H9 (cell line): ENCODE measurements at regions not wholly inside any gene's neighbourhood (a gene's known extent, or its start where the extent isn't known, plus 50 kb on each side); places are given as distances from the start of the nearest gene placed in this dataset.

Experiments
- DNase-seq: peaks from one replicate; pipeline ENCODE4 v3.0.0-alpha.2; 2017
- H2AFZ ChIP-seq: one replicate; pipeline ENCODE4 v1.6.1; 2013; ENCODE audit warnings: mild to moderate bottlenecking, low read length, control low read depth, moderate library complexity
- H2AK5ac ChIP-seq: 2 replicates; pipeline ENCODE4 v1.6.1; 2013; ENCODE audit warnings: low read length, control low read depth, mixed read lengths; ENCODE audit not compliant: insufficient read length
- H2BK120ac ChIP-seq: one replicate; pipeline ENCODE4 v1.6.1; 2013; ENCODE audit warnings: low read depth, mild to moderate bottlenecking, low read length, control low read depth, inconsistent platforms; ENCODE audit not compliant: poor library complexity, severe bottlenecking
- H2BK12ac ChIP-seq: 2 replicates; pipeline ENCODE4 v1.6.1; 2013; ENCODE audit warnings: low read length, control low read depth, mixed read lengths, low read depth; ENCODE audit not compliant: insufficient read length
- H2BK15ac ChIP-seq: 2 replicates; pipeline ENCODE4 v1.6.1; 2013; ENCODE audit warnings: low read depth, low read length, control low read depth
- H2BK20ac ChIP-seq: one replicate; pipeline ENCODE4 v1.6.1; 2013; ENCODE audit warnings: low read depth, mild to moderate bottlenecking, low read length, control low read depth, inconsistent platforms; ENCODE audit not compliant: poor library complexity, severe bottlenecking
- H2BK5ac ChIP-seq: 2 replicates; pipeline ENCODE4 v1.6.1; 2013; ENCODE audit warnings: low read length, control low read depth, mixed read lengths; ENCODE audit not compliant: insufficient read length
- H3K14ac ChIP-seq: 2 replicates; pipeline ENCODE4 v1.6.1; 2013; ENCODE audit warnings: low read length, control low read depth; ENCODE audit not compliant: insufficient read depth
- H3K18ac ChIP-seq: 2 replicates; pipeline ENCODE4 v1.6.1; 2013; ENCODE audit warnings: low read depth, mild to moderate bottlenecking, mixed read lengths, low read length, control low read depth; ENCODE audit not compliant: insufficient read length
- H3K23ac ChIP-seq: 2 replicates; pipeline ENCODE4 v1.6.1; 2013; ENCODE audit warnings: low read length, control low read depth, mixed read lengths, low read depth; ENCODE audit not compliant: insufficient read length
- H3K23me2 ChIP-seq: 2 replicates; pipeline ENCODE4 v1.6.1; 2013; ENCODE audit warnings: low read depth, mild to moderate bottlenecking, mixed read lengths, low read length, control low read depth; ENCODE audit not compliant: insufficient read length, poor library complexity, severe bottlenecking
- H3K27ac ChIP-seq: 2 replicates; pipeline ENCODE4 v1.5.1; 2013; ENCODE audit warnings: low read length, control low read depth, mixed read lengths, low read depth; ENCODE audit not compliant: insufficient read length
- H3K27me3 ChIP-seq: 2 replicates; pipeline ENCODE4 v1.6.1; 2013; ENCODE audit warnings: low read length, control low read depth, inconsistent platforms; ENCODE audit not compliant: insufficient read depth
- H3K4ac ChIP-seq: 2 replicates; pipeline ENCODE4 v1.6.1; 2013; ENCODE audit warnings: low read depth, mild to moderate bottlenecking, control low read depth, inconsistent platforms, low read length, moderate library complexity
- H3K4me1 ChIP-seq: 2 replicates; pipeline ENCODE4 v1.6.1; 2013; ENCODE audit warnings: low read length, control low read depth, inconsistent platforms; ENCODE audit not compliant: insufficient read depth
- H3K4me2 ChIP-seq: 2 replicates; pipeline ENCODE4 v1.6.1; 2013; ENCODE audit warnings: low read length, control low read depth, mixed read lengths; ENCODE audit not compliant: insufficient read length, insufficient read depth
- H3K56ac ChIP-seq: 2 replicates; pipeline ENCODE4 v1.6.1; 2013; ENCODE audit warnings: low read depth, mild to moderate bottlenecking, mixed read lengths, low read length, control low read depth; ENCODE audit not compliant: insufficient read length
- H3K79me1 ChIP-seq: 2 replicates; pipeline ENCODE4 v1.6.1; 2013; ENCODE audit warnings: low read depth, mild to moderate bottlenecking, moderate library complexity, low read length, control low read depth, inconsistent platforms; ENCODE audit not compliant: insufficient read depth, poor library complexity, severe bottlenecking
- H3K79me2 ChIP-seq: 2 replicates; pipeline ENCODE4 v1.6.1; 2013; ENCODE audit warnings: low read length, control low read depth, inconsistent platforms; ENCODE audit not compliant: insufficient read depth
- H3K9ac ChIP-seq: 2 replicates; pipeline ENCODE4 v1.6.1; 2013; ENCODE audit warnings: low read length, control low read depth, mixed read lengths; ENCODE audit not compliant: insufficient read length; ENCODE audit errors: extremely low read depth
- H3K9me3 ChIP-seq: one replicate; pipeline ENCODE4 v1.6.1; 2013; ENCODE audit warnings: low read depth, low read length, inconsistent platforms; ENCODE audit not compliant: control insufficient read depth
- H3T11ph ChIP-seq: one replicate; pipeline ENCODE4 v1.6.1; 2013; ENCODE audit warnings: mild to moderate bottlenecking, low read length, control low read depth, inconsistent platforms
- H4K20me1 ChIP-seq: one replicate; pipeline ENCODE4 v1.6.1; 2013; ENCODE audit not compliant: control insufficient read depth, insufficient read length, insufficient read depth
- H4K5ac ChIP-seq: 2 replicates; pipeline ENCODE4 v1.6.1; 2013; ENCODE audit warnings: low read depth, mild to moderate bottlenecking, mixed read lengths, low read length, control low read depth; ENCODE audit not compliant: insufficient read length
- H4K8ac ChIP-seq: replicated peaks from 2 replicates; pipeline ENCODE4 v1.6.1; 2013; ENCODE audit warnings: low read length, control low read depth, mixed read lengths, low read depth; ENCODE audit not compliant: insufficient read length
- H4K91ac ChIP-seq: 2 replicates; pipeline ENCODE4 v1.6.1; 2013; ENCODE audit warnings: low read depth, mild to moderate bottlenecking, moderate library complexity, mixed read lengths, low read length, control low read depth; ENCODE audit not compliant: insufficient read length
- H3K27ac Mint-ChIP-seq, 3 experiments: 2 replicates in 2 of 3; 3 replicates in 1 of 3; pipeline ENCODE4 v1.8.0; 2020 to 2021; ENCODE audit warnings: mixed read lengths in 3 of 3, mild to moderate bottlenecking in 1 of 3, moderate library complexity in 1 of 3
- H3K27me3 Mint-ChIP-seq: 2 replicates; pipeline ENCODE4 v1.8.0; 2021; ENCODE audit warnings: low read depth, mild to moderate bottlenecking, moderate library complexity, mixed read lengths
- H3K36me3 Mint-ChIP-seq, 3 experiments: 2 replicates in 2 of 3; 3 replicates in 1 of 3; pipeline ENCODE4 v1.8.0; 2020 to 2021; ENCODE audit warnings: low read depth in 3 of 3, mixed read lengths in 3 of 3; ENCODE audit not compliant: insufficient read depth in 1 of 3
- H3K4me1 Mint-ChIP-seq, 2 experiments: 2 replicates each; pipeline ENCODE4 v1.8.0; 2020; ENCODE audit warnings: mixed read lengths in 2 of 2
- H3K4me3 Mint-ChIP-seq, 2 experiments: 2 replicates in 1 of 2; 3 replicates in 1 of 2; pipeline ENCODE4 v1.8.0; 2020 to 2021; ENCODE audit warnings: mild to moderate bottlenecking in 2 of 2, mixed read lengths in 2 of 2, moderate library complexity in 1 of 2
- H3K9me3 Mint-ChIP-seq, 2 experiments: 2 replicates in 1 of 2; 3 replicates in 1 of 2; pipeline ENCODE4 v1.8.0; 2020; ENCODE audit warnings: mild to moderate bottlenecking in 2 of 2, mixed read lengths in 2 of 2, moderate library complexity in 1 of 2
- WGBS: extraction: QIAGEN DNeasy Blood & Tissue Kit; methylation state at CpG from one replicate; pipeline ENCODE4 v1.1.7; 2013; ENCODE audit warnings: missing lambda C conversion rate, low lambda C conversion rate, mixed read lengths; ENCODE audit not compliant: insufficient read length; ENCODE audit errors: extremely low coverage; 5-methylcytosine and 5-hydroxymethylcytosine counted together
- TF ChIP-seq, protein P1 (sequence below): fragments of 200-600 bp; sonication (generic); conservative IDR thresholded peaks from 3 replicates; pipeline ENCODE4 v1.8.0; 2021; ENCODE audit warnings: antibody characterized with exemption, mild to moderate bottlenecking

DNA sequence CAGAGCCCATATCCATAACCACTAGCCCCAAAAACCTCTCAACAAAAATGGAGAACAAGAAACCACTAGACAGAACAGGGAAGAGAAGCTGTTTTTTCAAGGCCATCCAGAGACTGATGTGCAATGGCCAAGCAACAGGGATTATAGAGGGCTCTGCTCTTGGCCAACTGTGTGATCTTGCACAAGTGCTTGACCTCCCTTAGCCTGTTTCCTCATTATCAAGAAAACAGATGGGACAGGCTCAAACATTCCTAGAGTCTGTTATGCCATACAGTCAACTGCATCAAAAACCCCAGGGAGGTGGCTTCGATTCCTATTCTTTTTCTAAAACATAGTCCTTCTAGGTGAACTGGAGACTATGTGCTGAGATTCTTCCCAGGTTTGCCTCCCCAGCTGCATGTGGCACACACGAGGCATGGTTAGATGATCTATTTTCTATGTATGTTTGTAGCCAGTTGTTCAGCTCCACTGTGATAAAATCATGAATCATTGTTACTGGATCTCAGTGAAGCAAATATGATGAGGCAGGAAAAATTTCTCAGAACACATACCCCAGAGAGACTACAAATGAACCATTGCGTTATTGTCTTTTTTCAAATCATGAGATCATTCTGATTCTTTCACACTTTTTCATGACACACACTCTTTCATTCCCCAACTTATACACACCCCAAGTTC, 132.9 kb upstream of the TGFBR2 start:
- Histone ChIP-seq H4K8ac (no peak overlapping the region), H2BK5ac (no peak overlapping the region), H3K27ac (no peak overlapping the region), H3K79me2 (no peaks in the 10 kb centered on the region), H3K23me2 (no peaks in the 10 kb centered on the region), H3K4ac (no peak overlapping the region), H3K9ac (no peak overlapping the region), H3K56ac (no peak overlapping the region), H2BK12ac (no peak overlapping the region), H2AFZ (no peak overlapping the region), H4K91ac (no peak overlapping the region), H3T11ph (no peak overlapping the region), H3K4me2 (no peak overlapping the region), H3K4me1 (no peaks in the 10 kb centered on the region; the same call in 1 of the 2 replicates), H4K5ac (no peak overlapping the region), H3K27me3 (no peaks in the 10 kb centered on the region), H4K20me1 (no peaks in the 10 kb centered on the region), H2BK20ac (no peak overlapping the region), H3K18ac (no peak overlapping the region), H3K9me3 (no peaks in the 10 kb centered on the region), H2BK120ac (no peak overlapping the region), H3K23ac (no peak overlapping the region), H3K79me1 (no peaks in the 10 kb centered on the region), H2AK5ac (no peak overlapping the region), H3K14ac (no peak overlapping the region), H2BK15ac (no peak overlapping the region)
- TF ChIP-seq, protein P1, sequence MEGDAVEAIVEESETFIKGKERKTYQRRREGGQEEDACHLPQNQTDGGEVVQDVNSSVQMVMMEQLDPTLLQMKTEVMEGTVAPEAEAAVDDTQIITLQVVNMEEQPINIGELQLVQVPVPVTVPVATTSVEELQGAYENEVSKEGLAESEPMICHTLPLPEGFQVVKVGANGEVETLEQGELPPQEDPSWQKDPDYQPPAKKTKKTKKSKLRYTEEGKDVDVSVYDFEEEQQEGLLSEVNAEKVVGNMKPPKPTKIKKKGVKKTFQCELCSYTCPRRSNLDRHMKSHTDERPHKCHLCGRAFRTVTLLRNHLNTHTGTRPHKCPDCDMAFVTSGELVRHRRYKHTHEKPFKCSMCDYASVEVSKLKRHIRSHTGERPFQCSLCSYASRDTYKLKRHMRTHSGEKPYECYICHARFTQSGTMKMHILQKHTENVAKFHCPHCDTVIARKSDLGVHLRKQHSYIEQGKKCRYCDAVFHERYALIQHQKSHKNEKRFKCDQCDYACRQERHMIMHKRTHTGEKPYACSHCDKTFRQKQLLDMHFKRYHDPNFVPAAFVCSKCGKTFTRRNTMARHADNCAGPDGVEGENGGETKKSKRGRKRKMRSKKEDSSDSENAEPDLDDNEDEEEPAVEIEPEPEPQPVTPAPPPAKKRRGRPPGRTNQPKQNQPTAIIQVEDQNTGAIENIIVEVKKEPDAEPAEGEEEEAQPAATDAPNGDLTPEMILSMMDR = no peak
- Mint-ChIP-seq H3K4me1 (peaks cover 0 to 2% of the 10 kb centered on the region in 2 experiments; a peak in 1 of 4 replicates), H3K4me3 (no peak overlapping the region), H3K27me3 (no peaks in the 10 kb centered on the region), H3K36me3 (no peaks in the 10 kb centered on the region), H3K9me3 (no peaks in the 10 kb centered on the region; a peak in 1 of 5 replicates), H3K27ac (no peak overlapping the region)
- no peak for DNase-seq
- no CpG with 5 or more reads among the region's 3 CpGs for WGBS
